Neural cell (in vitro differentiated cells): ENCODE measurements at regions not wholly inside any gene's neighbourhood (a gene's known extent, or its start where the extent isn't known, plus 50 kb on each side); places are given as distances from the start of the nearest gene placed in this dataset.

Source experiments
- POLR2AphosphoS5 ChIP-seq: IDR thresholded peaks from 2 replicates; pipeline ENCODE4 v1.6.1; 2012
- TAF1 ChIP-seq: IDR thresholded peaks from 2 replicates; pipeline ENCODE4 v1.6.1; 2012; ENCODE audit warnings: low read depth
- TF ChIP-seq, protein P1 (sequence below): IDR thresholded peaks from 2 replicates; pipeline ENCODE4 v1.6.1; 2012; ENCODE audit warnings: borderline replicate concordance

DNA sequence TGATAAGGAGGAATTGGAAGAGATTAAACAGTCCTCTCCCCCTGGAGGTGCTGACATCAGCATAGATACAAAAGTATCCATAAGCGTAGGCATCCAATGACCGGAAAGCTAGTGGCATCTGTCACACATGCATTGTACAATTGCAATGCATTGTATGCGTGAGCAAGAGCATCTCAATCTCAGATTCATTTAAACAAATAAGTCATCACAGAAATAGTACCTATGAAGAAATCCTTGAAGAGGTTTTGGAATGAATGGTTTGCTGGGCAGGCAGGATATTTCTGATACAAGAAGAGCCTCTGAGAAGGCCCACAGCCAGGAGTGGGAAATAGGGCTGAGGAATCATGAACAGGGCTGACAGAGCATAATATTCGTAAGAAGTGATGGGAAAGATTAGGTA, 88.9 kb upstream of the ABCD3 start:
- TF ChIP-seq TAF1: no peak
- no peak for TF ChIP-seq POLR2AphosphoS5
- TF ChIP-seq, protein P1, sequence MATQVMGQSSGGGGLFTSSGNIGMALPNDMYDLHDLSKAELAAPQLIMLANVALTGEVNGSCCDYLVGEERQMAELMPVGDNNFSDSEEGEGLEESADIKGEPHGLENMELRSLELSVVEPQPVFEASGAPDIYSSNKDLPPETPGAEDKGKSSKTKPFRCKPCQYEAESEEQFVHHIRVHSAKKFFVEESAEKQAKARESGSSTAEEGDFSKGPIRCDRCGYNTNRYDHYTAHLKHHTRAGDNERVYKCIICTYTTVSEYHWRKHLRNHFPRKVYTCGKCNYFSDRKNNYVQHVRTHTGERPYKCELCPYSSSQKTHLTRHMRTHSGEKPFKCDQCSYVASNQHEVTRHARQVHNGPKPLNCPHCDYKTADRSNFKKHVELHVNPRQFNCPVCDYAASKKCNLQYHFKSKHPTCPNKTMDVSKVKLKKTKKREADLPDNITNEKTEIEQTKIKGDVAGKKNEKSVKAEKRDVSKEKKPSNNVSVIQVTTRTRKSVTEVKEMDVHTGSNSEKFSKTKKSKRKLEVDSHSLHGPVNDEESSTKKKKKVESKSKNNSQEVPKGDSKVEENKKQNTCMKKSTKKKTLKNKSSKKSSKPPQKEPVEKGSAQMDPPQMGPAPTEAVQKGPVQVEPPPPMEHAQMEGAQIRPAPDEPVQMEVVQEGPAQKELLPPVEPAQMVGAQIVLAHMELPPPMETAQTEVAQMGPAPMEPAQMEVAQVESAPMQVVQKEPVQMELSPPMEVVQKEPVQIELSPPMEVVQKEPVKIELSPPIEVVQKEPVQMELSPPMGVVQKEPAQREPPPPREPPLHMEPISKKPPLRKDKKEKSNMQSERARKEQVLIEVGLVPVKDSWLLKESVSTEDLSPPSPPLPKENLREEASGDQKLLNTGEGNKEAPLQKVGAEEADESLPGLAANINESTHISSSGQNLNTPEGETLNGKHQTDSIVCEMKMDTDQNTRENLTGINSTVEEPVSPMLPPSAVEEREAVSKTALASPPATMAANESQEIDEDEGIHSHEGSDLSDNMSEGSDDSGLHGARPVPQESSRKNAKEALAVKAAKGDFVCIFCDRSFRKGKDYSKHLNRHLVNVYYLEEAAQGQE: no peak
